ENCODE measurements at regions not wholly inside any gene's neighbourhood (a gene's known extent, or its start where the extent isn't known, plus 50 kb on each side); places are given as distances from the start of the nearest gene placed in this dataset.

DNA sequence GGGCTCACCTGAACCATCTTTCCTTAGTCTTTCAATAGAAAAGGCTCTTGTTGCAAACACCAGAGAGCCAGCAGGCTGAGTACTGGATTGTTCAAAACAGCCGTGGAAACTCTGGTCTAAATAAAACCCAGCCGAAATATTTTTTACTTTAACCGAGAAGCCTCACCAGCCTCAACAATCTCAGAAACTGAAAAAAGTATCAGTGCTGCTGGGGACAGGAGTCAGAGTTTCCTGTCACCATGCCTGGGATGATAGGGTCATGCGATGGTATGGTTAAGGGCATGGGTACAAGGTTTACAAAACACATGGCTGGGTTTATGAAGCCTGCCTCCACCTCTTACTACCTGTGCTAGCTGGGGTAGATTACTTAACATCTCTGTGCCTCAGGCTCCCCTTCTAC lies 55.3 kb upstream of the FZD7 start:
- no peaks in the 10 kb centered on the region for H3K36me3 ChIP-seq
- in situ Hi-C loops (cut with MboI; ENCODE audit: low pct_ligation_motif_present in 1 of 4, low pct_unique_long_range_greater_than_20kb in 1 of 4, low sequenced_read_pairs in 3 of 4) (no loop called here), intact Hi-C loops (cut with DNase I; ENCODE audit: low total_unique reads) (no loop called here)
- H3K4me3 ChIP-seq, result no peak overlapping the region
- DNase-seq, result no peak
- H3K27ac ChIP-seq, result no peak overlapping the region
- no peaks in the 10 kb centered on the region for H3K27me3 ChIP-seq
- WGBS, 2 donors (ENCODE audit: low coverage in 1 of 2), result 88 to 91% methylated on average over 4 of the region's 4 CpGs
- H3K9me3 ChIP-seq, result no peaks in the 10 kb centered on the region
- H3K4me1 ChIP-seq, result peaks cover 0 to 9% (median 5%) of the 10 kb centered on the region in 4 donors
- TF ChIP-seq POLR2AphosphoS5 (IDR thresholded peaks at IDR 0.05) (no peak), POLR2A (IDR thresholded peaks at IDR 0.05) (no peak), EP300 (IDR thresholded peaks at IDR 0.05; ENCODE audit: low read depth) (no peak)
- TF ChIP-seq, protein P1, sequence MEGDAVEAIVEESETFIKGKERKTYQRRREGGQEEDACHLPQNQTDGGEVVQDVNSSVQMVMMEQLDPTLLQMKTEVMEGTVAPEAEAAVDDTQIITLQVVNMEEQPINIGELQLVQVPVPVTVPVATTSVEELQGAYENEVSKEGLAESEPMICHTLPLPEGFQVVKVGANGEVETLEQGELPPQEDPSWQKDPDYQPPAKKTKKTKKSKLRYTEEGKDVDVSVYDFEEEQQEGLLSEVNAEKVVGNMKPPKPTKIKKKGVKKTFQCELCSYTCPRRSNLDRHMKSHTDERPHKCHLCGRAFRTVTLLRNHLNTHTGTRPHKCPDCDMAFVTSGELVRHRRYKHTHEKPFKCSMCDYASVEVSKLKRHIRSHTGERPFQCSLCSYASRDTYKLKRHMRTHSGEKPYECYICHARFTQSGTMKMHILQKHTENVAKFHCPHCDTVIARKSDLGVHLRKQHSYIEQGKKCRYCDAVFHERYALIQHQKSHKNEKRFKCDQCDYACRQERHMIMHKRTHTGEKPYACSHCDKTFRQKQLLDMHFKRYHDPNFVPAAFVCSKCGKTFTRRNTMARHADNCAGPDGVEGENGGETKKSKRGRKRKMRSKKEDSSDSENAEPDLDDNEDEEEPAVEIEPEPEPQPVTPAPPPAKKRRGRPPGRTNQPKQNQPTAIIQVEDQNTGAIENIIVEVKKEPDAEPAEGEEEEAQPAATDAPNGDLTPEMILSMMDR (IDR thresholded peaks at IDR 0.05), result no peak

DNA sequence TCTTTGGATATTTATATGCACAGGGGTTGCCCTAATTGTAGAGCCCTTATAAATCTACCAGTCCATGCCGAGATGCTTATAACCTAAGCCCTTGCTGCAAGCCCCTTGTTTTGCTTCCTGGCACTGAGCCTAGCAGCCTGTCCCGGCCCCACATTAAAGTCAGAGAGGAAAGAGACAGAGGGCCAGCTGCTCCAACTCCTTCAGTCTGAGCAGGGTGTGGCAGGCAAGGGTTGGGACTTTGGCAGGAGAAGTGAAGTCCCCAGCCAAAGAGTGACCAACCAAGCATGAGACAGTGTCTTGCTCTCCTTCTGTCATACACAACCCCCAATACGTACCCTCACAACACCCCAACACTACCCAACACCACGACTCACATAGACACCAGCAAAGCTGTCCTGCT lies 54.7 kb upstream of the FZD7 start:
- intact Hi-C loops (cut with DNase I; ENCODE audit: low total_unique reads) (no loop called here), in situ Hi-C loops (cut with MboI; ENCODE audit: low pct_ligation_motif_present in 1 of 4, low pct_unique_long_range_greater_than_20kb in 1 of 4, low sequenced_read_pairs in 3 of 4) (no loop called here)
- 41 to 58% methylated on average over 3 to 4 of the region's 4 CpGs for WGBS, 2 donors (ENCODE audit: low coverage in 1 of 2)
- H3K9me3 ChIP-seq, result no peaks in the 10 kb centered on the region
- H3K36me3 ChIP-seq, result no peaks in the 10 kb centered on the region
- no peak for DNase-seq
- H3K27me3 ChIP-seq, result no peaks in the 10 kb centered on the region
- H3K4me3 ChIP-seq, result no peak overlapping the region
- TF ChIP-seq, protein P1 (IDR thresholded peaks at IDR 0.05), result no peak
- TF ChIP-seq POLR2A (IDR thresholded peaks at IDR 0.05) (no peak), POLR2AphosphoS5 (IDR thresholded peaks at IDR 0.05) (no peak), EP300 (IDR thresholded peaks at IDR 0.05; ENCODE audit: low read depth) (no peak)
- H3K27ac ChIP-seq, result no peak overlapping the region
- peaks cover 0 to 5% (median 4%) of the 10 kb centered on the region in 4 donors for H3K4me1 ChIP-seq

DNA sequence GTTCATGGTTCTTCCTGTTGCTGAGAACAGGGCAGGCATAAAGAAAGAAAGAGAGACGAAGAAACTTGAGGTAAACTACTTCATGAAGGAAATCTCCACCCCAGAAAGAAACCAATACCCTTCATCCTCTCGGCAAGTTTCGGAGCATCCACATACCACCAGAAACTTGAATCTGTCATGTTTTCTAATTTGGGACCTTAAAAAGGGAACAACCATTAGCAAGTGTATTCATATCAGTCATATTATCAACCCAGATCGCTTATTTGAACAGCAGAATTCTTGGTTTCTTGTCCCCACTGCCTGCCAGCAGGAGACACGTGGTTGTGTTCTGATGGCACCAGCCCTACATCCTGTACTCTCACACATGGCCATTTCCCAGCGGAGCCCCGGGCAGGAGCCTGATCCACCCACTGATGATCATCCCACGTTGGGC lies 53.2 kb upstream of the FZD7 start:
- 63 to 84% methylated on average over 5 to 8 of the region's 8 CpGs for WGBS, 2 donors (ENCODE audit: low coverage in 1 of 2)
- in situ Hi-C loops (cut with MboI; ENCODE audit: low pct_ligation_motif_present in 1 of 4, low pct_unique_long_range_greater_than_20kb in 1 of 4, low sequenced_read_pairs in 3 of 4), result no loop called here
- Histone ChIP-seq H3K27me3 (no peaks in the 10 kb centered on the region), H3K27ac (no peak overlapping the region), H3K9me3 (no peaks in the 10 kb centered on the region), H3K4me3 (no peak overlapping the region), H3K4me1 (no peaks in the 10 kb centered on the region), H3K36me3 (no peaks in the 10 kb centered on the region)
- TF ChIP-seq POLR2AphosphoS5 (IDR thresholded peaks at IDR 0.05) (no peak), POLR2A (IDR thresholded peaks at IDR 0.05) (no peak), EP300 (IDR thresholded peaks at IDR 0.05; ENCODE audit: low read depth) (no peak)
- TF ChIP-seq, protein P1 (IDR thresholded peaks at IDR 0.05), result no peak
- DNase-seq, result no peak
- intact Hi-C loops (cut with DNase I; ENCODE audit: low total_unique reads), result no loop called here

DNA sequence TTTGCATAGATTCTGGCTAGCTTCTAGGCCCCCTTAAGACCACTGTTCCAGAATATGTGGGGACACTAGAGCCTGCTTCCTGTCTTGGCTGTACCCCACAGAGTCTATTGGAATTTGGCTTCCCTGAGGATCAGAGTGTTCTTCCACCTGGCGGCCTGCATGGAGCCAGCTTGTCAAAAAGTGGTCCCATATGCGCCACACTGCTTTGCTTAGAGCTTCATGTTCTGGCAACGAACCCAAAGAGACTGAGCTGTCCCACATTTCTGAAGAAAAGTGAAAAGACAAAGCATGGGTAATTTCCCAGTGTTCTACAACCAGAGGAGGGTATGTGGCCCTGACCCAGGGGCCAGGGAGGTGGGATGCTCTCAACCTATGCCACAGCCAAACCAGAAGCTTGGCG lies 52.7 kb upstream of the FZD7 start:
- in situ Hi-C loops (cut with MboI; ENCODE audit: low pct_ligation_motif_present in 1 of 4, low pct_unique_long_range_greater_than_20kb in 1 of 4, low sequenced_read_pairs in 3 of 4) (no loop called here), intact Hi-C loops (cut with DNase I; ENCODE audit: low total_unique reads) (no loop called here)
- H3K36me3 ChIP-seq, result no peaks in the 10 kb centered on the region
- no peak for TF ChIP-seq POLR2A (IDR thresholded peaks at IDR 0.05)
- H3K4me3 ChIP-seq, result no peak overlapping the region
- no peak for DNase-seq
- no peak overlapping the region for H3K27ac ChIP-seq
- 83 to 100% methylated on average over 2 to 4 of the region's 4 CpGs for WGBS, 2 donors (ENCODE audit: low coverage in 1 of 2)
- no peaks in the 10 kb centered on the region for H3K4me1 ChIP-seq
- no peaks in the 10 kb centered on the region for H3K9me3 ChIP-seq
- H3K27me3 ChIP-seq, result no peaks in the 10 kb centered on the region

DNA sequence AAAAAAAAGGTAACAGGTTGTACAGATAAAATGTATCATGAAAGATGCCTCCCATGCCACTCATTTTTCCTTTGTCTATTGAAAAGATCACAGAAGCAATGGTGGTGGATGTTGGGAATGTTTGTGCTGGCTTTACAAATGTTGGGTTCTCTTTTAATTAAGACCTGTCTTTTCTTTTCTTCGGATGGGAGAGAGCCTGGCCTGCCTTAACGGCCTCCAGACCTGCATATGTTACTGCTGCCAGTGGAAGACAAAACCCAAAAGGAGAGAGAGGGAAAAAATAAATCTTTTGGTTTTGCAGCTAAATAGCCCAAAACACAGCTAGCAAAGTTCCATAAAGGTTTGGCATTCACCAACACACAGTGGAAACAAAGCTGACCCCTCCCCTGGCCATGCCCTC lies 50.5 kb upstream of the FZD7 start:
- WGBS, 2 donors (ENCODE audit: low coverage in 1 of 2), result 85% methylated on average over 2 of the region's 2 CpGs; no CpG with 5 or more reads in 1 of the 2 donors
- DNase-seq, result no peak
- no peak overlapping the region for H3K4me3 ChIP-seq
- H3K36me3 ChIP-seq, result no peaks in the 10 kb centered on the region
- H3K27ac ChIP-seq, result no peak overlapping the region
- H3K9me3 ChIP-seq, result no peaks in the 10 kb centered on the region
- in situ Hi-C loops (cut with MboI; ENCODE audit: low pct_ligation_motif_present in 1 of 4, low pct_unique_long_range_greater_than_20kb in 1 of 4, low sequenced_read_pairs in 3 of 4) (no loop called here), intact Hi-C loops (cut with DNase I; ENCODE audit: low total_unique reads) (no loop called here)
- no peaks in the 10 kb centered on the region for H3K4me1 ChIP-seq
- no peaks in the 10 kb centered on the region for H3K27me3 ChIP-seq
- TF ChIP-seq POLR2AphosphoS5 (IDR thresholded peaks at IDR 0.05), result no peak
- no peak for TF ChIP-seq EP300 (IDR thresholded peaks at IDR 0.05; ENCODE audit: low read depth)
- TF ChIP-seq, protein P1 (IDR thresholded peaks at IDR 0.05), result no peak
- TF ChIP-seq POLR2A (IDR thresholded peaks at IDR 0.05), result no peak

All from transverse colon (tissue), 4 donors.